CD4-positive, alpha-beta T cell treated with Interleukin-6 at 100 ng/mL for 8 hours (primary cell): ENCODE measurements at regions not wholly inside any gene's neighbourhood (a gene's known extent, or its start where the extent isn't known, plus 50 kb on each side); places are given as distances from the start of the nearest gene placed in this dataset.

Experiments used
- DNase-seq: peaks from one replicate; pipeline ENCODE4 v3.0.0-alpha.2; 2020; ENCODE audit warnings: mixed read lengths, low spot score

GRCh38 chr2:111219285-111219684 lies 98.6 kb downstream of the BCL2L11 start:
- DNase-seq: no peak

- no peak for DNase-seq
Measured at GRCh38 chr2:111219734-111220505, 99.2 kb downstream of the BCL2L11 start.

GRCh38 chr2:111220962-111221361 lies 100.2 kb downstream of the BCL2L11 start:
- no peak for DNase-seq

GRCh38 chr2:111221701-111222100 lies 101.0 kb downstream of the BCL2L11 start:
- DNase-seq: no peak

GRCh38 chr2:111222204-111222866 lies 101.6 kb downstream of the BCL2L11 start:
- DNase-seq: no peak

- DNase-seq: no peak
Measured at GRCh38 chr2:111225856-111226255, 105.1 kb downstream of the BCL2L11 start.

GRCh38 chr2:111226876-111227700 lies 106.4 kb downstream of the BCL2L11 start:
- DNase-seq: no peak

- no peak for DNase-seq
Measured at GRCh38 chr2:111227716-111228141, 107.0 kb downstream of the BCL2L11 start.

- DNase-seq: no peak
Measured at GRCh38 chr2:111231532-111232252, 111.0 kb downstream of the BCL2L11 start.

- no peak for DNase-seq
Measured at GRCh38 chr2:111235192-111236015, 114.7 kb downstream of the BCL2L11 start.

GRCh38 chr2:111236025-111236424 lies 115.3 kb downstream of the BCL2L11 start:
- DNase-seq: no peak

- no peak for DNase-seq
Measured at GRCh38 chr2:111238296-111238695, 117.6 kb downstream of the BCL2L11 start.

- DNase-seq: no peak
Measured at GRCh38 chr2:111239107-111239506, 118.4 kb downstream of the BCL2L11 start.

GRCh38 chr2:111239581-111240249 lies 119.0 kb downstream of the BCL2L11 start:
- DNase-seq: no peak

GRCh38 chr2:111243295-111243694 lies 122.6 kb downstream of the BCL2L11 start:
- DNase-seq: no peak

GRCh38 chr2:111244864-111245263 lies 124.2 kb downstream of the BCL2L11 start:
- DNase-seq: no peak

GRCh38 chr2:111246620-111247061 lies 125.9 kb downstream of the BCL2L11 start:
- no peak for DNase-seq

GRCh38 chr2:111247491-111247890 lies 126.8 kb downstream of the BCL2L11 start:
- DNase-seq: no peak

- no peak for DNase-seq
Measured at GRCh38 chr2:111249806-111250205, 129.1 kb downstream of the BCL2L11 start.

GRCh38 chr2:111250448-111251030 lies 129.8 kb downstream of the BCL2L11 start:
- no peak for DNase-seq
